ENCODE measurements at regions not wholly inside any gene's neighbourhood (a gene's known extent, or its start where the extent isn't known, plus 50 kb on each side); places are given as distances from the start of the nearest gene placed in this dataset.

GRCh38 chr3:186476044-186476468, 68.1 kb downstream of the CRYGS start:
- Histone ChIP-seq H2AFZ (ENCODE audit: control insufficient read depth, low read depth, low read length) (peak overlapping the region; percentile 20), H3K9me3 (replicated peaks; ENCODE audit: control insufficient read depth, insufficient read depth, low read length) (no peaks in the 10 kb centered on the region), H3K27me3 (replicated peaks in 1 of 2; ENCODE audit: control insufficient read depth in 2 of 2, insufficient read depth in 2 of 2, low read length in 1 of 2) (no peaks in the 10 kb centered on the region), H3K4me3 (no peak overlapping the region), H3K79me2 (ENCODE audit: control insufficient read depth, insufficient read depth, low read length) (no peaks in the 10 kb centered on the region), H3K4me2 (ENCODE audit: control insufficient read depth, insufficient read depth) (no peak overlapping the region), H3K9ac (ENCODE audit: control insufficient read depth, insufficient read depth, low read length) (no peak overlapping the region; the same call in 1 of the 2 replicates), H3K36me3 (ENCODE audit: control insufficient read depth in 2 of 2, insufficient read depth in 2 of 2, low read length in 1 of 2) (no peaks in the 10 kb centered on the region), H3K4me1 (ENCODE audit: control insufficient read depth, insufficient read depth, low read length) (peaks cover 10% of the 10 kb centered on the region; the same call in 1 of the 2 replicates), H4K20me1 (ENCODE audit: control insufficient read depth, insufficient read depth) (no peaks in the 10 kb centered on the region), H3K27ac (ENCODE audit: control insufficient read depth, insufficient read depth) (0 out of 2 replicates have a peak overlapping the region, but pooled peaks have one; percentile 28)
- WGBS (ENCODE audit: insufficient coverage, insufficient replicate concordance, low lambda C conversion rate, missing lambda C conversion rate) = 61% methylated on average over 3 of the region's 3 CpGs
- ChIA-PET SMC1A (ENCODE audit: uncharacterized antibody, unreplicated experiment) (interaction anchor here (0.6 to 1.1 kb wide), 4 partner anchors 8 to 243 kb away, joined by 3 read pairs; no protein-coding TSS in a partner anchor), CTCF (interaction anchor here (0.7 kb wide), 1 partner anchor 64 kb away, joined by 5 read pairs; no protein-coding TSS in a partner anchor), POLR2A (interaction anchor here (1.2 kb wide), 1 partner anchor 11 kb away, joined by 3 read pairs; no protein-coding TSS in a partner anchor), RAD21 (ENCODE audit: unreplicated experiment) (interaction anchor here (1.1 to 1.5 kb wide), 2 partner anchors 58 to 64 kb away, joined by 4 read pairs; no protein-coding TSS in a partner anchor)
- ATAC-seq (peak; percentile 66), DNase-seq (ENCODE audit: low read depth, low spot score) (no peak), FAIRE-seq (no peak)
- BruUV-seq (replicated peaks) = no TSS peak
- in situ Hi-C loops (cut with MboI) (no loop called here), intact Hi-C loops (cut with micrococcal nuclease; ENCODE audit: unreplicated experiment) (no loop called here)
- TF ChIP-seq IKZF2 (IDR thresholded peaks at IDR 0.05) = peak; percentile 16 to 18; a peak in 1 of 4 replicates
- TF ChIP-seq IKZF1 (conservative IDR thresholded peaks at IDR 0.05) = 0 out of 2 replicates have a peak, but pooled peaks have one; percentile 22
- no peak for TF ChIP-seq TBL1XR1 (IDR thresholded peaks at IDR 0.05; ENCODE audit: low read depth, low read length)
- peak; percentile 28; the same call in 1 of the 2 replicates for TF ChIP-seq ZNF687 (IDR thresholded peaks at IDR 0.05)
- 0 out of 3 replicates have a peak, but pooled peaks have one; percentile 43 for TF ChIP-seq POU2F2 (IDR thresholded peaks at IDR 0.05; ENCODE audit: borderline replicate concordance, low read depth, low read length)
- TF ChIP-seq BHLHE40 (IDR thresholded peaks at IDR 0.05; ENCODE audit: borderline replicate concordance in 1 of 2, low read depth in 2 of 2, low read length in 1 of 2) = 0 out of 4 replicates have a peak, but pooled peaks of 1 of the 2 experiments have one; percentile 38
